ENCODE measurements at regions not wholly inside any gene's neighbourhood (a gene's known extent, or its start where the extent isn't known, plus 50 kb on each side); places are given as distances from the start of the nearest gene placed in this dataset.
"Not testable (repeated sequence)": the region's sequence is repeated elsewhere in the genome, so short reads cannot be mapped to it uniquely, and the experiment has no call there.

DNA sequence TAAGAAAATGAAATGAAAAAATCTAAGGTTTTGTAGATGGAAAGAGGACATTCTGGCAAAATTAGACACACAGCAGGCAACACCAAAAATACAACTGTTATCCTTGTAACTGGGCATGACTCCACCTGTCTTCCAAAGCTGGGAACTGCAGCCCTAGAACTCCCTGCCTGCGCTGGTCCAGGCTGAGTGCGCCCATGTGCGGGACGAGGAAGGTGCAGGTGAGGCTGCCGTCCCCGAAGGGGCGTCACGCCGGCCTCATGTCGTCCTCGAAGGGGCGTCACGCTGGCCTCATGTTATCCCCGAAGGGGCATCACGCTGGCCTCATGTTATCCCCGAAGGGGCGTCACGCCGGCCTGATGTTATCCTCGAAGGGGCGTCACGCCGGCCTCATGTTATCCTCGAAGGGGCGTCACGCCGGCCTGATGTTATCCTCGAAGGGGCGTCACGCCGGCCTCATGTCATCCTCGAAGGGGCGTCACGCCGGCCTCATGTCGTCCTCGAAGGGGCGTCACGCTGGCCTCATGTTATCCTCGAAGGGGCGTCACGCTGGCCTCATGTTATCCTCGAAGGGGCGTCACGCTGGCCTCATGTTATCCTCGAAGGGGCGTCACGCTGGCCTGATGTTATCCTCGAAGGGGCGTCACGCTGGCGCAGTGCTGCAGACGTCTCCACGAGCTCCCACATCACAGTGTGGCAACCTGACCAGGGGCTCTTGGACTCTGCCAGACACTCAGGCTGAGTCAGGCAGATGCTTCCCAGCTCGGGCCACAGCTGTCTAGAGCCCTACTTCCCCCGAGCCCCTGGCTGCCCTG lies 100.3 kb upstream of the SALL3 start:
- H3K79me2 ChIP-seq (ENCODE audit: insufficient read depth, low read depth, low read length); H2AFZ ChIP-seq (ENCODE audit: low read length); H3K27ac ChIP-seq (ENCODE audit: low read depth, low read length, poor library complexity, severe bottlenecking); CTCF ChIA-PET (ENCODE audit: unreplicated experiment); H3K9me2 ChIP-seq (ENCODE audit: insufficient read depth, low read length); H3K4me2 ChIP-seq (ENCODE audit: low read length); H3K4me3 ChIP-seq (ENCODE audit: low read depth, low read length, poor library complexity, severe bottlenecking); H4K20me1 ChIP-seq (ENCODE audit: insufficient read depth, low read length); H3K9me3 ChIP-seq (ENCODE audit: low read length); POLR2A ChIA-PET; H3K36me3 ChIP-seq (ENCODE audit: insufficient read depth, low read length); H3K4me1 ChIP-seq (ENCODE audit: insufficient read depth, low read length, poor library complexity, severe bottlenecking); BruUV-seq (replicated peaks): not testable (repeated sequence)
- TF ChIP-seq, protein P1, sequence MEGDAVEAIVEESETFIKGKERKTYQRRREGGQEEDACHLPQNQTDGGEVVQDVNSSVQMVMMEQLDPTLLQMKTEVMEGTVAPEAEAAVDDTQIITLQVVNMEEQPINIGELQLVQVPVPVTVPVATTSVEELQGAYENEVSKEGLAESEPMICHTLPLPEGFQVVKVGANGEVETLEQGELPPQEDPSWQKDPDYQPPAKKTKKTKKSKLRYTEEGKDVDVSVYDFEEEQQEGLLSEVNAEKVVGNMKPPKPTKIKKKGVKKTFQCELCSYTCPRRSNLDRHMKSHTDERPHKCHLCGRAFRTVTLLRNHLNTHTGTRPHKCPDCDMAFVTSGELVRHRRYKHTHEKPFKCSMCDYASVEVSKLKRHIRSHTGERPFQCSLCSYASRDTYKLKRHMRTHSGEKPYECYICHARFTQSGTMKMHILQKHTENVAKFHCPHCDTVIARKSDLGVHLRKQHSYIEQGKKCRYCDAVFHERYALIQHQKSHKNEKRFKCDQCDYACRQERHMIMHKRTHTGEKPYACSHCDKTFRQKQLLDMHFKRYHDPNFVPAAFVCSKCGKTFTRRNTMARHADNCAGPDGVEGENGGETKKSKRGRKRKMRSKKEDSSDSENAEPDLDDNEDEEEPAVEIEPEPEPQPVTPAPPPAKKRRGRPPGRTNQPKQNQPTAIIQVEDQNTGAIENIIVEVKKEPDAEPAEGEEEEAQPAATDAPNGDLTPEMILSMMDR (conservative IDR thresholded peaks at IDR 0.05; ENCODE audit: low read length), result peak; percentile 59
- peak; percentile 0 for DNase-seq (ENCODE audit: low spot score)
- intact Hi-C loops (cut with micrococcal nuclease; ENCODE audit: unreplicated experiment), result loop anchor here (10.0 kb wide), 1 partner anchor 366 kb away; no protein-coding TSS in a partner anchor

DNA sequence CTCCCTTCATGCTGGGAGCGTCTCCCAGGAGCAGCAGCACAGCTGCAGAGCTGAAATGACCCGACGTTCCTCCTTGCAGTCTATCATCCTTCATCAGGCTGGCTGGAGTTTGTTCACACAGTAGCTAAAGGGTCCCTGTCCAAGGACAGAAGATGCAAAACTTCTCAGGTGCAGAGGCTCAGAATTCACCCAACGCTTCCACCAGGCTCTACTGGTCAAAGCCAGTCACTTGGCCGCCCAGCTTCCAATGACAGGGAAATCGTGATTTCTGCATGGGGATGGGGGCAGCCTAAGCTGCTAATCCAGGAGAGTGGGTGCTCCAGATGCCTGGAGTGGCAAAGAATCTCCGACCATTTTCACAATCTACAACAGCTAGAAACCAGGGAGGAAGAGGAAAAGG lies 97.0 kb upstream of the SALL3 start:
- POLR2A ChIA-PET, result no interaction called here

GRCh38 chr18:78883501-78883900 lies 96.1 kb upstream of the SALL3 start:
- Histone ChIP-seq H3K27ac (ENCODE audit: low read depth, low read length, poor library complexity, severe bottlenecking) (no peak overlapping the region), H3K4me2 (ENCODE audit: low read length) (no peak overlapping the region), H3K36me3 (ENCODE audit: insufficient read depth, low read length) (no peaks in the 10 kb centered on the region), H3K79me2 (ENCODE audit: insufficient read depth, low read depth, low read length) (no peaks in the 10 kb centered on the region), H2AFZ (ENCODE audit: low read length) (no peak overlapping the region), H3K9me2 (ENCODE audit: insufficient read depth, low read length) (no peaks in the 10 kb centered on the region), H3K4me3 (ENCODE audit: low read depth, low read length, poor library complexity, severe bottlenecking) (no peak overlapping the region), H3K4me1 (ENCODE audit: insufficient read depth, low read length, poor library complexity, severe bottlenecking) (no peaks in the 10 kb centered on the region), H4K20me1 (ENCODE audit: insufficient read depth, low read length) (no peaks in the 10 kb centered on the region), H3K9me3 (ENCODE audit: low read length) (no peaks in the 10 kb centered on the region)
- TF ChIP-seq EZH2phosphoT487 (IDR thresholded peaks at IDR 0.05; ENCODE audit: borderline replicate concordance, low read depth, low read length), result no peak
- TF ChIP-seq, protein P1 (conservative IDR thresholded peaks at IDR 0.05; ENCODE audit: low read length), result no peak
- no TSS peak for BruUV-seq (replicated peaks)
- intact Hi-C loops (cut with micrococcal nuclease; ENCODE audit: unreplicated experiment), result no loop called here
- ChIA-PET CTCF (ENCODE audit: unreplicated experiment) (no interaction called here), POLR2A (no interaction called here)
- DNase-seq (ENCODE audit: low spot score), result no peak

More for the DNA sequence above, 97.0 kb upstream of the SALL3 start:
- Histone ChIP-seq H3K27ac (ENCODE audit: low read depth, low read length, poor library complexity, severe bottlenecking) (no peak overlapping the region), H3K4me2 (ENCODE audit: low read length) (no peak overlapping the region), H3K4me3 (ENCODE audit: low read depth, low read length, poor library complexity, severe bottlenecking) (no peak overlapping the region), H4K20me1 (ENCODE audit: insufficient read depth, low read length) (no peaks in the 10 kb centered on the region), H2AFZ (ENCODE audit: low read length) (no peak overlapping the region), H3K36me3 (ENCODE audit: insufficient read depth, low read length) (no peaks in the 10 kb centered on the region), H3K4me1 (ENCODE audit: insufficient read depth, low read length, poor library complexity, severe bottlenecking) (no peaks in the 10 kb centered on the region), H3K79me2 (ENCODE audit: insufficient read depth, low read depth, low read length) (no peaks in the 10 kb centered on the region), H3K9me3 (ENCODE audit: low read length) (no peaks in the 10 kb centered on the region), H3K9me2 (ENCODE audit: insufficient read depth, low read length) (no peaks in the 10 kb centered on the region)
- no peak for DNase-seq (ENCODE audit: low spot score)
- TF ChIP-seq, protein P1 (conservative IDR thresholded peaks at IDR 0.05; ENCODE audit: low read length), result no peak
- TF ChIP-seq EZH2phosphoT487 (IDR thresholded peaks at IDR 0.05; ENCODE audit: borderline replicate concordance, low read depth, low read length), result no peak
- intact Hi-C loops (cut with micrococcal nuclease; ENCODE audit: unreplicated experiment), result no loop called here
- no TSS peak for BruUV-seq (replicated peaks)
- CTCF ChIA-PET (ENCODE audit: unreplicated experiment), result no interaction called here
